HEK293 (cell line): ENCODE measurements at regions not wholly inside any gene's neighbourhood (a gene's known extent, or its start where the extent isn't known, plus 50 kb on each side); places are given as distances from the start of the nearest gene placed in this dataset.

ENCODE experiments used
- CTCF ChIA-PET: fragments of 350-600 bp; formaldehyde crosslinking; extraction: SDS; loops from one replicate; lab custom pipeline; 2021; ENCODE audit warnings: antibody characterized with exemption; lab: Yijun Ruan, JAX
- POLR2A ChIA-PET: fragments of 300-600 bp; formaldehyde crosslinking; extraction: SDS; loops from one replicate; lab custom pipeline; 2020; ENCODE audit warnings: antibody characterized with exemption, inconsistent platforms; lab: Yijun Ruan, JAX
- H3K27ac ChIP-seq: fragments of 200-500 bp; sonication (Bioruptor generic); 2 replicates; pipeline ENCODE4 v1.5.1; 2014; ENCODE audit warnings: low read depth, low read length, control low read depth, inconsistent platforms; ENCODE audit errors: extremely low read depth
- H3K36me3 ChIP-seq, 2 experiments: fragments of 200-500 bp in 1 of 2; sonication (Bioruptor generic) in 1 of 2; 1 replicate in 1 of 2; 2 replicates in 1 of 2; pipeline ENCODE4 v1.5.1; 2014 to 2017; ENCODE audit warnings: inconsistent platforms in 2 of 2, low read length in 2 of 2; ENCODE audit not compliant: control insufficient read depth in 2 of 2, insufficient read depth in 1 of 2
- H3K4me1 ChIP-seq: fragments of 200-500 bp; sonication (Bioruptor generic); 2 replicates; pipeline ENCODE4 v1.5.1; 2014; ENCODE audit warnings: mild to moderate bottlenecking, low read length, inconsistent platforms; ENCODE audit not compliant: control insufficient read depth, insufficient read depth
- H3K4me3 ChIP-seq: 2 replicates; pipeline ENCODE4 v1.5.1; 2011; ENCODE audit warnings: low read depth, mild to moderate bottlenecking, control low read depth, low read length, moderate library complexity
- H3K9me3 ChIP-seq: fragments of 200-500 bp; sonication (Bioruptor generic); 2 replicates; pipeline ENCODE4 v1.5.1; 2014; ENCODE audit warnings: low read depth, low read length, inconsistent platforms; ENCODE audit not compliant: control insufficient read depth, insufficient read depth
- KLF10 ChIP-seq: fragments of 450-650 bp; IDR thresholded peaks from 2 replicates; pipeline ENCODE4 v1.5.1; 2018; ENCODE audit warnings: missing biosample characterization, mild to moderate bottlenecking, missing genetic modification characterization
- YY1 ChIP-seq: fragments of 450-650 bp; formaldehyde crosslinking; IDR thresholded peaks from 2 replicates; pipeline ENCODE4 v1.5.1; 2018; ENCODE audit warnings: missing biosample characterization, missing genetic modification characterization
- ZBTB7A ChIP-seq: fragments of 450-650 bp; formaldehyde crosslinking; IDR thresholded peaks from 2 replicates; pipeline ENCODE4 v1.5.1; 2016; ENCODE audit warnings: low read depth, missing biosample characterization, missing genetic modification characterization
- ZNF140 ChIP-seq: fragments of 450-650 bp; formaldehyde crosslinking; IDR thresholded peaks from 2 replicates; pipeline ENCODE4 v1.5.1; 2016; ENCODE audit warnings: missing biosample characterization, missing genetic modification characterization
- ZNF155 ChIP-seq: fragments of 450-650 bp; formaldehyde crosslinking; IDR thresholded peaks from 2 replicates; pipeline ENCODE4 v1.5.1; 2016; ENCODE audit warnings: missing biosample characterization, missing genetic modification characterization
- ZNF174 ChIP-seq: fragments of 450-650 bp; formaldehyde crosslinking; IDR thresholded peaks from 2 replicates; pipeline ENCODE4 v1.5.0; 2017; ENCODE audit warnings: missing biosample characterization, mild to moderate bottlenecking, missing genetic modification characterization
- ZNF2 ChIP-seq: fragments of 450-650 bp; formaldehyde crosslinking; IDR thresholded peaks from 2 replicates; pipeline ENCODE4 v1.5.1; 2016; ENCODE audit warnings: missing biosample characterization, missing genetic modification characterization
- ZNF202 ChIP-seq: fragments of 450-650 bp; formaldehyde crosslinking; IDR thresholded peaks from 2 replicates; pipeline ENCODE4 v1.5.1; 2016; ENCODE audit warnings: missing biosample characterization, missing genetic modification characterization, borderline replicate concordance
- ZNF211 ChIP-seq: fragments of 450-650 bp; formaldehyde crosslinking; IDR thresholded peaks from 2 replicates; pipeline ENCODE4 v1.5.1; 2016; ENCODE audit warnings: low read depth, missing biosample characterization, missing genetic modification characterization
- ZNF214 ChIP-seq: fragments of 450-650 bp; formaldehyde crosslinking; IDR thresholded peaks from 2 replicates; pipeline ENCODE4 v1.5.1; 2017; ENCODE audit warnings: missing biosample characterization, mild to moderate bottlenecking, missing genetic modification characterization, borderline replicate concordance
- ZNF239 ChIP-seq: fragments of 450-650 bp; formaldehyde crosslinking; IDR thresholded peaks from 2 replicates; pipeline ENCODE4 v1.5.1; 2016; ENCODE audit warnings: missing biosample characterization, missing genetic modification characterization
- ZNF26 ChIP-seq: fragments of 450-650 bp; formaldehyde crosslinking; IDR thresholded peaks from 2 replicates; pipeline ENCODE4 v1.5.1; 2016; ENCODE audit warnings: missing biosample characterization, missing genetic modification characterization
- ZNF274 ChIP-seq, 2 experiments: fragments of 200-500 bp in 1 of 2; fragments of 450-650 bp in 1 of 2; sonication (Bioruptor generic) in 1 of 2; formaldehyde crosslinking in 1 of 2; IDR thresholded peaks; 2 replicates each; pipeline versions ENCODE4 v1.5.1 to v1.6.1; 2014 to 2016; ENCODE audit warnings: borderline replicate concordance in 1 of 2, inconsistent platforms in 1 of 2, low read length in 1 of 2, missing biosample characterization in 1 of 2, missing genetic modification characterization in 1 of 2
- ZNF292 ChIP-seq: fragments of 450-650 bp; formaldehyde crosslinking; IDR thresholded peaks from 2 replicates; pipeline ENCODE4 v1.5.1; 2016; ENCODE audit warnings: low read depth, missing biosample characterization, missing genetic modification characterization, borderline replicate concordance
- ZNF350 ChIP-seq: fragments of 450-650 bp; formaldehyde crosslinking; IDR thresholded peaks from 2 replicates; pipeline ENCODE4 v1.5.0; 2017; ENCODE audit warnings: missing biosample characterization, mild to moderate bottlenecking, missing genetic modification characterization
- ZNF37A ChIP-seq: fragments of 450-650 bp; IDR thresholded peaks from 2 replicates; pipeline ENCODE4 v1.5.1; 2018; ENCODE audit warnings: missing biosample characterization, missing genetic modification characterization
- ZNF585B ChIP-seq: fragments of 450-650 bp; formaldehyde crosslinking; IDR thresholded peaks from 2 replicates; pipeline ENCODE4 v1.5.1; 2016; ENCODE audit warnings: missing biosample characterization, missing genetic modification characterization
- ZNF621 ChIP-seq: fragments of 450-650 bp; formaldehyde crosslinking; IDR thresholded peaks from 2 replicates; pipeline ENCODE4 v1.5.1; 2017; ENCODE audit warnings: missing biosample characterization, missing genetic modification characterization
- ZNF629 ChIP-seq: fragments of 450-650 bp; formaldehyde crosslinking; IDR thresholded peaks from 2 replicates; pipeline ENCODE4 v1.5.1; 2017; ENCODE audit warnings: missing biosample characterization, missing genetic modification characterization
- ZNF658 ChIP-seq: fragments of 450-650 bp; formaldehyde crosslinking; IDR thresholded peaks from 2 replicates; pipeline ENCODE4; 2016; ENCODE audit warnings: missing biosample characterization, missing genetic modification characterization
- ZNF768 ChIP-seq: fragments of 450-650 bp; formaldehyde crosslinking; IDR thresholded peaks from 2 replicates; pipeline ENCODE4 v1.5.1; 2018; ENCODE audit warnings: missing biosample characterization, mild to moderate bottlenecking, missing genetic modification characterization
- ZNF777 ChIP-seq: fragments of 450-650 bp; formaldehyde crosslinking; IDR thresholded peaks from 2 replicates; pipeline ENCODE4 v1.5.1; 2017; ENCODE audit warnings: missing biosample characterization, missing genetic modification characterization, borderline replicate concordance
- ZNF785 ChIP-seq: fragments of 450-650 bp; formaldehyde crosslinking; IDR thresholded peaks from 2 replicates; pipeline ENCODE4 v1.5.1; 2016; ENCODE audit warnings: missing biosample characterization, missing genetic modification characterization
- ZSCAN23 ChIP-seq: fragments of 450-650 bp; formaldehyde crosslinking; IDR thresholded peaks from 2 replicates; pipeline ENCODE4 v1.5.1; 2016; ENCODE audit warnings: missing biosample characterization, missing genetic modification characterization
- TF ChIP-seq, protein P1 (sequence below): fragments of 450-650 bp; IDR thresholded peaks from 2 replicates; pipeline ENCODE4 v1.5.1; 2018; ENCODE audit warnings: missing biosample characterization, missing genetic modification characterization
- TF ChIP-seq, protein P2 (sequence below): fragments of 450-650 bp; formaldehyde crosslinking; IDR thresholded peaks from 2 replicates; pipeline ENCODE4 v1.5.1; 2016; ENCODE audit warnings: missing biosample characterization, missing genetic modification characterization
- TF ChIP-seq, protein P3 (sequence below): fragments of 450-650 bp; formaldehyde crosslinking; optimal IDR thresholded peaks from 2 replicates; pipeline ENCODE3; 2016; ENCODE audit warnings: missing biosample characterization, mild to moderate bottlenecking, missing genetic modification characterization

DNA sequence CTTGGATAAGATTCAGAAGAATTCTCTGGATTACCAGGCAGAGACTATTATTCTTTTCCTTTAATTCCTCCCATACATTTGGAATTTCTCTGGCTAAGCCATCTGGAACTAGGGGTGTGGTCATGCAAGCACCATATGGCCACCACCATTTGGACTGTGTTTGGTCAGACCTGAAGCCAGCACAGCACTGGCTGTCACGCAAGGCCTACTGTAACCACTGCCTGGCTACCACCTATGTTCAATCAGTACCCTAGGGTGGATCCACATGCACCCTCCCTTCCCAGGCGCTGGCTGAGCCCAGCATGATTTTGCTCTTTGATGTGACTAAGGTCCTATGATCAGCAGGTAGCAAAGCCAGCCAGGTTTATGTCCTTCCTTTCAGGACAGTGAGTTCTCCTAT lies 287.8 kb upstream of the GOLIM4 start (continued):
- TF ChIP-seq ZNF658: no peak
- TF ChIP-seq, all 188 proteins: peak for 0

- H3K4me1 ChIP-seq: no peaks in the 10 kb centered on the region
- CTCF ChIA-PET: no interaction called here
- no peak overlapping the region for H3K27ac ChIP-seq
- H3K9me3 ChIP-seq: no peaks in the 10 kb centered on the region
- POLR2A ChIA-PET: no interaction called here
- H3K4me3 ChIP-seq: no peak overlapping the region
- no peaks in the 10 kb centered on the region for H3K36me3 ChIP-seq
- TF ChIP-seq, protein P1, sequence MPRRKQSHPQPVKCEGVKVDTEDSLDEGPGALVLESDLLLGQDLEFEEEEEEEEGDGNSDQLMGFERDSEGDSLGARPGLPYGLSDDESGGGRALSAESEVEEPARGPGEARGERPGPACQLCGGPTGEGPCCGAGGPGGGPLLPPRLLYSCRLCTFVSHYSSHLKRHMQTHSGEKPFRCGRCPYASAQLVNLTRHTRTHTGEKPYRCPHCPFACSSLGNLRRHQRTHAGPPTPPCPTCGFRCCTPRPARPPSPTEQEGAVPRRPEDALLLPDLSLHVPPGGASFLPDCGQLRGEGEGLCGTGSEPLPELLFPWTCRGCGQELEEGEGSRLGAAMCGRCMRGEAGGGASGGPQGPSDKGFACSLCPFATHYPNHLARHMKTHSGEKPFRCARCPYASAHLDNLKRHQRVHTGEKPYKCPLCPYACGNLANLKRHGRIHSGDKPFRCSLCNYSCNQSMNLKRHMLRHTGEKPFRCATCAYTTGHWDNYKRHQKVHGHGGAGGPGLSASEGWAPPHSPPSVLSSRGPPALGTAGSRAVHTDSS: no peak
- TF ChIP-seq ZNF768 (tag by site-specific recombination) (no peak), ZNF274 (IDR thresholded peaks at IDR 0.05; ENCODE audit: low read length) (no peak), ZNF274 (tag by site-specific recombination; IDR thresholded peaks at IDR 0.05; ENCODE audit: borderline replicate concordance) (no peak), ZNF292 (no peak), ZNF777 (tag by site-specific recombination) (no peak), ZNF140 (tag by site-specific recombination) (no peak)
Observed at GRCh38 chr3:168371846-168372245, 276.1 kb upstream of the GOLIM4 start.

DNA sequence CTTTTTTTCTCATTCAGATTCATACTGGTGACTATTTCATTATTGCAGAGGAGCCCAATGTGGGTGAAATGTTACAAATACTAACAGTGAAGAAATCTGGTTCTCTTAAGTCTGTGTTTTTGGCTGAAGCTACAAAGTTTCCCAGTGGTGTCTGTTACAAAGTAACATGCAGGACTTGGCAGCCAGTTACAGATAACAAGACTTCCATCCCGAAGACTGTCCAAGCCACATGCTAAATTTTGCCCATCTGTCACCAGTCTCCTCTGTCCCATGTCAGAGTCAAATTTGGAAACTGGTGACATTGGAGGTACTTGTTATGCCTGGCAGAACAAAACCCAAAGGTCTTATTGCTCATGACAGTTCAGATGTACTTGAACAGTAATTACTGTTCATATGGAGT lies 269.2 kb upstream of the GOLIM4 start:
- ChIA-PET CTCF (no interaction called here), POLR2A (interaction anchor here (0.6 kb wide), 1 partner anchor 116 kb away, joined by 3 read pairs; no protein-coding TSS in a partner anchor)
- TF ChIP-seq ZSCAN23 (no peak), ZNF202 (tag by site-specific recombination) (no peak), ZNF350 (tag by site-specific recombination) (no peak), ZNF239 (no peak), ZNF2 (no peak), ZNF629 (tag by site-specific recombination) (no peak), ZNF26 (tag by site-specific recombination) (no peak), ZNF155 (tag by site-specific recombination) (no peak), ZNF174 (tag by site-specific recombination) (no peak), ZNF37A (tag by site-specific recombination) (no peak), ZNF214 (tag by site-specific recombination) (no peak), ZBTB7A (tag by site-specific recombination) (no peak), ZNF785 (tag by site-specific recombination) (no peak), ZNF211 (tag by site-specific recombination) (no peak), YY1 (no peak), ZNF621 (tag by site-specific recombination) (no peak), KLF10 (tag by site-specific recombination) (no peak), ZNF585B (tag by site-specific recombination) (no peak)
- TF ChIP-seq, protein P2, sequence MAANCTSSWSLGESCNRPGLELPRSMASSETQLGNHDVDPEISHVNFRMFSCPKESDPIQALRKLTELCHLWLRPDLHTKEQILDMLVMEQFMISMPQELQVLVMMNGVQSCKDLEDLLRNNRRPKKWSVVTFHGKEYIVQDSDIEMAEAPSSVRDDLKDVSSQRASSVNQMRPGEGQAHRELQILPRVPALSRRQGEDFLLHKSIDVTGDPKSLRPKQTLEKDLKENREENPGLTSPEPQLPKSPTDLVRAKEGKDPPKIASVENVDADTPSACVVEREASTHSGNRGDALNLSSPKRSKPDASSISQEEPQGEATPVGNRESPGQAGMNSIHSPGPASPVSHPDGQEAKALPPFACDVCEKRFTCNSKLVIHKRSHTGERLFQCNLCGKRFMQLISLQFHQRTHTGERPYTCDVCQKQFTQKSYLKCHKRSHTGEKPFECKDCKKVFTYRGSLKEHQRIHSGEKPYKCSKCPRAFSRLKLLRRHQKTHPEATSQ (tag by site-specific recombination): no peak
- TF ChIP-seq, protein P3, sequence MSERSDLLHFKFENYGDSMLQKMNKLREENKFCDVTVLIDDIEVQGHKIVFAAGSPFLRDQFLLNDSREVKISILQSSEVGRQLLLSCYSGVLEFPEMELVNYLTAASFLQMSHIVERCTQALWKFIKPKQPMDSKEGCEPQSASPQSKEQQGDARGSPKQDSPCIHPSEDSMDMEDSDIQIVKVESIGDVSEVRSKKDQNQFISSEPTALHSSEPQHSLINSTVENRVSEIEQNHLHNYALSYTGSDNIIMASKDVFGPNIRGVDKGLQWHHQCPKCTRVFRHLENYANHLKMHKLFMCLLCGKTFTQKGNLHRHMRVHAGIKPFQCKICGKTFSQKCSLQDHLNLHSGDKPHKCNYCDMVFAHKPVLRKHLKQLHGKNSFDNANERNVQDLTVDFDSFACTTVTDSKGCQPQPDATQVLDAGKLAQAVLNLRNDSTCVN: no peak
- no peaks in the 10 kb centered on the region for H3K4me1 ChIP-seq
- no peak overlapping the region for H3K27ac ChIP-seq
- no peaks in the 10 kb centered on the region for H3K9me3 ChIP-seq
- H3K4me3 ChIP-seq: no peak overlapping the region
- no peaks in the 10 kb centered on the region for H3K36me3 ChIP-seq
